SU-DHL-6 (cell line): ENCODE measurements at regions not wholly inside any gene's neighbourhood (a gene's known extent, or its start where the extent isn't known, plus 50 kb on each side); places are given as distances from the start of the nearest gene placed in this dataset.

Experiments used
- CTCF ChIP-seq: fragments of 200-600 bp; sonication (generic); IDR thresholded peaks from one replicate; pipeline ENCODE4 v1.5.1; 2017; ENCODE audit warnings: antibody characterized with exemption, mild to moderate bottlenecking, low read length, moderate library complexity; ENCODE audit not compliant: insufficient read depth, poor library complexity, severe bottlenecking
- EZH2phosphoT487 ChIP-seq: fragments of 200-600 bp; sonication (generic), shearing (Covaris generic); conservative IDR thresholded peaks from 2 replicates; pipeline ENCODE4 v1.6.1; 2018; ENCODE audit warnings: mild to moderate bottlenecking, antibody characterized with exemption, low read length, moderate library complexity, mixed read lengths

DNA sequence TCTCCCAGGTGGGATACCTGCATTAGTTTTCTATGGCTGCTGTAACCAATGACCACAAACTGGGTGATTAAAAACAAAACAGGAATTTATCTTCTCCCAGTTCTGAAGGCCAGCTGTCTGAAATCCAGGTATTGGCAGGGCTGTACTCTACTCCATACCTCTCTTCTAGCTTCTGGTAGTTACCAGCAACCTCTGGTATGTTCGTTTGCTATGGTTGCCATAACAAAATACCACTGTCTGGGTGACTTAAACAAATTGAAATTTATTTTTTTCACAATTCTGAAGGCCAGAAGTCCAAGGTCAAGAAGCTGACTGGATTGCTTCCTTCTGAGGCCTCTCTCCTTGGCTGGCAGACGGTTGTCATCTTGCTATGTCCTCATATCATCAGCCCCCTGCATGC lies 642.1 kb upstream of the TENM3 start:
- TF ChIP-seq CTCF (no peak), EZH2phosphoT487 (no peak)
